GM18499 (cell line): ENCODE measurements at regions not wholly inside any gene's neighbourhood (a gene's known extent, or its start where the extent isn't known, plus 50 kb on each side); places are given as distances from the start of the nearest gene placed in this dataset.
"Not testable (repeated sequence)": the region's sequence is repeated elsewhere in the genome, so short reads cannot be mapped to it uniquely, and the experiment has no call there.

Experiments
- ATAC-seq: cut with Tn5 transposase; IDR thresholded peaks from one replicate; pipeline ENCODE4 v1.9.1; 2021; ENCODE audit warnings: moderate number of reproducible peaks; ENCODE audit not compliant: insufficient read depth, unreplicated experiment

- ATAC-seq, result no peak
These were observed 337.8 kb downstream of the GADD45G start for GRCh38 chr9:89942643-89943042.

- no peak for ATAC-seq
These were observed 338.5 kb downstream of the GADD45G start for GRCh38 chr9:89943309-89943708.

- ATAC-seq, result no peak
These were observed 338.9 kb downstream of the GADD45G start for GRCh38 chr9:89943728-89944127.

- no peak for ATAC-seq
These were observed 340.3 kb downstream of the GADD45G start for GRCh38 chr9:89945133-89945532.

- ATAC-seq, result no peak
These were observed 341.9 kb downstream of the GADD45G start for GRCh38 chr9:89946741-89947140.

- no peak for ATAC-seq
These were observed 344.3 kb downstream of the GADD45G start for GRCh38 chr9:89949111-89949510.

- no peak for ATAC-seq
These were observed 346.9 kb downstream of the GADD45G start for GRCh38 chr9:89951675-89952074.

- no peak for ATAC-seq
These were observed 347.6 kb downstream of the GADD45G start for GRCh38 chr9:89952401-89952800.

- ATAC-seq, result not testable (repeated sequence)
These were observed 348.5 kb downstream of the GADD45G start for GRCh38 chr9:89953263-89953662.

GRCh38 chr9:89953824-89954615, 349.2 kb downstream of the GADD45G start:
- no peak for ATAC-seq

GRCh38 chr9:89955144-89955543, 350.3 kb downstream of the GADD45G start:
- ATAC-seq, result no peak

- ATAC-seq, result no peak
These were observed 350.8 kb downstream of the GADD45G start for GRCh38 chr9:89955626-89956025.

GRCh38 chr9:89956331-89956730, 351.5 kb downstream of the GADD45G start:
- ATAC-seq, result no peak

- ATAC-seq, result no peak
These were observed 352.1 kb downstream of the GADD45G start for GRCh38 chr9:89956907-89957306.

- no peak for ATAC-seq
These were observed 353.3 kb downstream of the GADD45G start for GRCh38 chr9:89958086-89958485.

- no peak for ATAC-seq
These were observed 357.0 kb downstream of the GADD45G start for GRCh38 chr9:89961616-89962341.

- ATAC-seq, result no peak
These were observed 358.5 kb downstream of the GADD45G start for GRCh38 chr9:89963280-89963679.

GRCh38 chr9:89967527-89967926, 362.7 kb downstream of the GADD45G start:
- ATAC-seq, result no peak

GRCh38 chr9:89969156-89969675, 364.4 kb downstream of the GADD45G start:
- ATAC-seq, result peak; percentile 58

- ATAC-seq, result no peak
These were observed 365.2 kb downstream of the GADD45G start for GRCh38 chr9:89969881-89970639.

GRCh38 chr9:89970701-89971100, 365.9 kb downstream of the GADD45G start:
- ATAC-seq, result no peak
